Muscle layer of duodenum (tissue), 2 donors: ENCODE measurements at regions not wholly inside any gene's neighbourhood (a gene's known extent, or its start where the extent isn't known, plus 50 kb on each side); places are given as distances from the start of the nearest gene placed in this dataset.

Experiments
- H3K27ac ChIP-seq: one replicate; pipeline ENCODE4 v1.7.0; 2013; ENCODE audit warnings: mild to moderate bottlenecking, low read length
- H3K27me3 ChIP-seq: one replicate; pipeline ENCODE4 v1.7.0; 2013; ENCODE audit warnings: low read depth, mild to moderate bottlenecking, control low read depth, low read length
- H3K36me3 ChIP-seq, 2 donors: one replicate each; pipeline ENCODE4 v1.7.0; 2013; ENCODE audit warnings: low read length in 2 of 2, control low read depth in 1 of 2, mild to moderate bottlenecking in 1 of 2; ENCODE audit not compliant: insufficient read depth in 2 of 2, control insufficient read depth in 1 of 2
- H3K4me1 ChIP-seq, 2 donors: one replicate each; pipeline ENCODE4 v1.7.0; 2013; ENCODE audit warnings: low read length in 2 of 2, mild to moderate bottlenecking in 2 of 2, control low read depth in 1 of 2, moderate library complexity in 1 of 2; ENCODE audit not compliant: insufficient read depth in 2 of 2, control insufficient read depth in 1 of 2
- H3K4me3 ChIP-seq, 2 donors: one replicate each; pipeline ENCODE4 v1.7.0; 2013; ENCODE audit warnings: low read length in 2 of 2, low read depth in 1 of 2, mild to moderate bottlenecking in 1 of 2
- H3K9me3 ChIP-seq, 2 donors: one replicate each; pipeline ENCODE4 v1.7.0; 2013; ENCODE audit warnings: low read length in 2 of 2, control low read depth in 1 of 2, mild to moderate bottlenecking in 1 of 2; ENCODE audit not compliant: control insufficient read depth in 1 of 2
- donor health status: healthy.

GRCh38 chr2:234288974-234289455, 207.9 kb downstream of the ARL4C start:
- Histone ChIP-seq H3K4me3 (no peak overlapping the region), H3K4me1 (peaks cover 0 to 10% of the 10 kb centered on the region in 2 donors), H3K36me3 (no peaks in the 10 kb centered on the region), H3K27ac (no peak overlapping the region), H3K9me3 (no peaks in the 10 kb centered on the region), H3K27me3 (no peaks in the 10 kb centered on the region)

GRCh38 chr2:234287650-234288049, 209.2 kb downstream of the ARL4C start:
- H3K27ac ChIP-seq, result no peak overlapping the region
- H3K4me1 ChIP-seq, result peaks cover 0 to 10% of the 10 kb centered on the region in 2 donors
- no peaks in the 10 kb centered on the region for H3K36me3 ChIP-seq
- H3K4me3 ChIP-seq, result no peak overlapping the region
- no peaks in the 10 kb centered on the region for H3K27me3 ChIP-seq
- no peaks in the 10 kb centered on the region for H3K9me3 ChIP-seq

GRCh38 chr2:234286956-234287355, 209.9 kb downstream of the ARL4C start:
- Histone ChIP-seq H3K4me1 (peaks cover 0 to 5% of the 10 kb centered on the region in 2 donors), H3K36me3 (no peaks in the 10 kb centered on the region), H3K4me3 (no peak overlapping the region), H3K27ac (no peak overlapping the region), H3K9me3 (no peaks in the 10 kb centered on the region), H3K27me3 (no peaks in the 10 kb centered on the region)

GRCh38 chr2:234286118-234286598, 210.7 kb downstream of the ARL4C start:
- H3K4me3 ChIP-seq, result no peak overlapping the region
- no peaks in the 10 kb centered on the region for H3K36me3 ChIP-seq
- peaks cover 0 to 5% of the 10 kb centered on the region in 2 donors for H3K4me1 ChIP-seq
- no peak overlapping the region for H3K27ac ChIP-seq
- no peaks in the 10 kb centered on the region for H3K27me3 ChIP-seq
- H3K9me3 ChIP-seq, result no peaks in the 10 kb centered on the region

- H3K4me1 ChIP-seq, result peaks cover 0 to 4% of the 10 kb centered on the region in 2 donors
- no peaks in the 10 kb centered on the region for H3K9me3 ChIP-seq
- H3K27ac ChIP-seq, result no peak overlapping the region
- H3K4me3 ChIP-seq, result no peak overlapping the region
- H3K36me3 ChIP-seq, result no peaks in the 10 kb centered on the region
- H3K27me3 ChIP-seq, result no peaks in the 10 kb centered on the region
Observed at GRCh38 chr2:234285541-234285940, 211.3 kb downstream of the ARL4C start.

GRCh38 chr2:234279637-234280036, 217.2 kb downstream of the ARL4C start:
- Histone ChIP-seq H3K4me1 (no peaks in the 10 kb centered on the region), H3K4me3 (no peak overlapping the region), H3K9me3 (no peaks in the 10 kb centered on the region), H3K27me3 (no peaks in the 10 kb centered on the region), H3K36me3 (no peaks in the 10 kb centered on the region), H3K27ac (no peak overlapping the region)

- Histone ChIP-seq H3K4me1 (no peaks in the 10 kb centered on the region), H3K9me3 (no peaks in the 10 kb centered on the region), H3K4me3 (no peak overlapping the region), H3K27me3 (no peaks in the 10 kb centered on the region), H3K27ac (no peak overlapping the region), H3K36me3 (no peaks in the 10 kb centered on the region)
Observed at GRCh38 chr2:234278556-234279255, 218.2 kb downstream of the ARL4C start.

GRCh38 chr2:234275515-234275914, 221.4 kb downstream of the ARL4C start:
- no peaks in the 10 kb centered on the region for H3K36me3 ChIP-seq
- no peaks in the 10 kb centered on the region for H3K9me3 ChIP-seq
- H3K4me3 ChIP-seq, result no peak overlapping the region
- H3K4me1 ChIP-seq, result no peaks in the 10 kb centered on the region
- H3K27ac ChIP-seq, result no peak overlapping the region
- no peaks in the 10 kb centered on the region for H3K27me3 ChIP-seq

GRCh38 chr2:234273887-234274584, 222.8 kb downstream of the ARL4C start:
- Histone ChIP-seq H3K27me3 (no peaks in the 10 kb centered on the region), H3K27ac (no peak overlapping the region), H3K36me3 (no peaks in the 10 kb centered on the region), H3K9me3 (no peaks in the 10 kb centered on the region), H3K4me1 (no peaks in the 10 kb centered on the region), H3K4me3 (no peak overlapping the region)

- no peaks in the 10 kb centered on the region for H3K9me3 ChIP-seq
- H3K4me3 ChIP-seq, result no peak overlapping the region
- H3K27ac ChIP-seq, result no peak overlapping the region
- no peaks in the 10 kb centered on the region for H3K4me1 ChIP-seq
- no peaks in the 10 kb centered on the region for H3K36me3 ChIP-seq
- H3K27me3 ChIP-seq, result no peaks in the 10 kb centered on the region
Observed at GRCh38 chr2:234272069-234272850, 221.8 kb downstream of the SPP2 start.

GRCh38 chr2:234271338-234271737, 220.8 kb downstream of the SPP2 start:
- no peaks in the 10 kb centered on the region for H3K36me3 ChIP-seq
- H3K27ac ChIP-seq, result no peak overlapping the region
- no peak overlapping the region for H3K4me3 ChIP-seq
- no peaks in the 10 kb centered on the region for H3K9me3 ChIP-seq
- H3K4me1 ChIP-seq, result no peaks in the 10 kb centered on the region
- H3K27me3 ChIP-seq, result no peaks in the 10 kb centered on the region
